SK-N-SH (cell line): ENCODE measurements at regions not wholly inside any gene's neighbourhood (a gene's known extent, or its start where the extent isn't known, plus 50 kb on each side); places are given as distances from the start of the nearest gene placed in this dataset.

Experiments used
- FOXM1 ChIP-seq: IDR thresholded peaks from 2 replicates; pipeline ENCODE4 v1.4.0; 2012; ENCODE audit warnings: low read depth, mild to moderate bottlenecking
- JUND ChIP-seq: IDR thresholded peaks from 2 replicates; pipeline ENCODE4 v1.4.0; 2012
- NFIC ChIP-seq: IDR thresholded peaks from 2 replicates; pipeline ENCODE4 v1.4.0; 2012; ENCODE audit warnings: borderline replicate concordance
- NRF1 ChIP-seq: IDR thresholded peaks from 2 replicates; pipeline ENCODE4 v1.6.1; 2012; ENCODE audit warnings: low read depth, mild to moderate bottlenecking, low read length
- RAD21 ChIP-seq: IDR thresholded peaks from 2 replicates; pipeline ENCODE4 v1.6.1; 2012; ENCODE audit warnings: mild to moderate bottlenecking, low read length
- RFX5 ChIP-seq: IDR thresholded peaks from 2 replicates; pipeline ENCODE4 v1.6.1; 2012; ENCODE audit warnings: mild to moderate bottlenecking, improper control_type of control experiment, low read length
- TAF1 ChIP-seq: IDR thresholded peaks from 2 replicates; pipeline ENCODE4 v1.6.1; 2012; ENCODE audit warnings: low read depth, mild to moderate bottlenecking, low read length, moderate library complexity, borderline replicate concordance
- TCF12 ChIP-seq: IDR thresholded peaks from 2 replicates; pipeline ENCODE4 v1.4.0; 2012
- YY1 ChIP-seq: IDR thresholded peaks from 2 replicates; pipeline ENCODE4 v1.4.0; 2012; ENCODE audit warnings: low read depth, mild to moderate bottlenecking
- TF ChIP-seq, protein P1 (sequence below): IDR thresholded peaks from 2 replicates; pipeline ENCODE4 v1.4.0; 2012; ENCODE audit warnings: low read depth, borderline replicate concordance
- TF ChIP-seq, protein P2 (sequence below): fragments of 200-600 bp; sonication (generic); IDR thresholded peaks from 2 replicates; pipeline ENCODE4 v1.6.1; 2017; ENCODE audit warnings: antibody characterized with exemption, mild to moderate bottlenecking, moderate library complexity

DNA sequence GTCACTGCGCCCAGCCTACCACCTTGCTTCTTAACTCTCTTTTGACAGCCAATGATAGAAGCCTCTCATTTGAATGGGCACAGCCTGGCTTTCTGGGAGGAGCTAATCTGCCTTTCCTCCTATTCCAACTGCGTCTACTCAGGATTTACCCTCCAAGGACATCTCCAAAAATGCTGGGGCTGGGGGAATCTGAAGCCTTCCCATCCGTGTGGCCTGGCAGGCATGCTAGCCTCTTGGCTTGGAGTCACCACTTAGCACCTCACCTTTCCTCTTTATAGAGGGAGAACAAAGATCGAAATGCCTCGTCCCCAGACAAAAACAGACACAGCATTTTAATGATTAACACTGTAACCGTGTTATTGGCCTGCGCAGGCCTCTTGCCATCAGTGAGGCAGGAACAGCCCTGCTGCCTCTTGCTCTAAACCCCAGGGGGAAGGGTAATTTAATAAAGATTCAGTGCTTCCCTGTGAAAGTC is 108.2 kb upstream of the KLF4 start:
- no peak for TF ChIP-seq RAD21
- no peak for TF ChIP-seq YY1
- TF ChIP-seq, protein P1, sequence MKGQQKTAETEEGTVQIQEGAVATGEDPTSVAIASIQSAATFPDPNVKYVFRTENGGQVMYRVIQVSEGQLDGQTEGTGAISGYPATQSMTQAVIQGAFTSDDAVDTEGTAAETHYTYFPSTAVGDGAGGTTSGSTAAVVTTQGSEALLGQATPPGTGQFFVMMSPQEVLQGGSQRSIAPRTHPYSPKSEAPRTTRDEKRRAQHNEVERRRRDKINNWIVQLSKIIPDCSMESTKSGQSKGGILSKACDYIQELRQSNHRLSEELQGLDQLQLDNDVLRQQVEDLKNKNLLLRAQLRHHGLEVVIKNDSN = no peak
- TF ChIP-seq, protein P2, sequence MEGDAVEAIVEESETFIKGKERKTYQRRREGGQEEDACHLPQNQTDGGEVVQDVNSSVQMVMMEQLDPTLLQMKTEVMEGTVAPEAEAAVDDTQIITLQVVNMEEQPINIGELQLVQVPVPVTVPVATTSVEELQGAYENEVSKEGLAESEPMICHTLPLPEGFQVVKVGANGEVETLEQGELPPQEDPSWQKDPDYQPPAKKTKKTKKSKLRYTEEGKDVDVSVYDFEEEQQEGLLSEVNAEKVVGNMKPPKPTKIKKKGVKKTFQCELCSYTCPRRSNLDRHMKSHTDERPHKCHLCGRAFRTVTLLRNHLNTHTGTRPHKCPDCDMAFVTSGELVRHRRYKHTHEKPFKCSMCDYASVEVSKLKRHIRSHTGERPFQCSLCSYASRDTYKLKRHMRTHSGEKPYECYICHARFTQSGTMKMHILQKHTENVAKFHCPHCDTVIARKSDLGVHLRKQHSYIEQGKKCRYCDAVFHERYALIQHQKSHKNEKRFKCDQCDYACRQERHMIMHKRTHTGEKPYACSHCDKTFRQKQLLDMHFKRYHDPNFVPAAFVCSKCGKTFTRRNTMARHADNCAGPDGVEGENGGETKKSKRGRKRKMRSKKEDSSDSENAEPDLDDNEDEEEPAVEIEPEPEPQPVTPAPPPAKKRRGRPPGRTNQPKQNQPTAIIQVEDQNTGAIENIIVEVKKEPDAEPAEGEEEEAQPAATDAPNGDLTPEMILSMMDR = no peak
- no peak for TF ChIP-seq NFIC
- no peak for TF ChIP-seq RFX5
- no peak for TF ChIP-seq NRF1
- TF ChIP-seq FOXM1 = no peak
- no peak for TF ChIP-seq TAF1
- TF ChIP-seq JUND = no peak
- TF ChIP-seq TCF12 = no peak
